Inflammatory macrophage treated with lipopolysaccharide for 4 hours (primary cell): ENCODE measurements at regions not wholly inside any gene's neighbourhood (a gene's known extent, or its start where the extent isn't known, plus 50 kb on each side); places are given as distances from the start of the nearest gene placed in this dataset.

ENCODE experiments used
- DNase-seq: peaks from one replicate; pipeline ENCODE4 v3.0.0-alpha.2; 2020

GRCh38 chr10:1968257-1969033 lies 231.1 kb upstream of the ADARB2 start:
- DNase-seq: no peak

- DNase-seq: no peak
Measured at GRCh38 chr10:1966712-1967376, 229.5 kb upstream of the ADARB2 start.

DNA sequence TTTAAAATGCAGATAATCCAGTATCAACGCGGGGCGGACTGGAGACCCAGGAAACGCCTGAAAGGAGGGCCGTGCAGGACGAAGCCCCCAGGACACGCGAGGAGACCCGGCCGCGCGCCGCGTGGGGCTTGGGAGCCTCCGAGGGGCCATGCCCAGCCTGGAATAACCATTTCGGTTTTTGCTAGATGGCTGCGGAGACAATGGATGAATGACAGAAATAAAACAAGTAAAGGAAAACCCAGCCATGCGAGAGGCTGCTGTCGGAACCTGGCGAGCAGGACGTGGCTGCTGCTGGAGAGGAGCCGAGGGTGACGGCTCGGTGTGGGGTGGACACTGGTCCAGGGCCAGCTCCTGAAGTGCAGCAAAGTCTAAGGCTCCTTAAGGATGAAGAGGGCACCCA lies 227.2 kb upstream of the ADARB2 start:
- no peak for DNase-seq

- no peak for DNase-seq
Measured at GRCh38 chr10:1963341-1963740, 226.0 kb upstream of the ADARB2 start.

DNA sequence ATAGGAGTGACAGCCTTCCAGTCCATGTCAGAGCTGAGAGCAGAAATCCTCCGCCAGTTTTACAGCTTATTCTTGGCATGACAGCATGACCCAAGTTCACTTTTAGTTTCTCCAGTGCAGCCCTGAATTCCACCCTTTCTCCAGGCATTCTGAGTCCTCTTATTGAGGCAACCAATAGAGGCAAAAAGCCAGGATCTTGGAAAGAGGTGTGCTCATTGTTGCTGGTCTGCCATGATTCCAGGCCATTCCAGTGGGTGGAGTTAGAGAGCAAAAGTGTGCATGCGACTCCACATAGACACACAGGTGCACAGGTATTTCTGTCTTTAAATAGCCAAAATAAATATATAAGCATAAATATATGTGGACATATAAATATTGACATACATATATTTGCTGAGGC lies 224.7 kb upstream of the ADARB2 start:
- DNase-seq: no peak

- DNase-seq: no peak
Measured at GRCh38 chr10:1960982-1961381, 223.7 kb upstream of the ADARB2 start.

DNA sequence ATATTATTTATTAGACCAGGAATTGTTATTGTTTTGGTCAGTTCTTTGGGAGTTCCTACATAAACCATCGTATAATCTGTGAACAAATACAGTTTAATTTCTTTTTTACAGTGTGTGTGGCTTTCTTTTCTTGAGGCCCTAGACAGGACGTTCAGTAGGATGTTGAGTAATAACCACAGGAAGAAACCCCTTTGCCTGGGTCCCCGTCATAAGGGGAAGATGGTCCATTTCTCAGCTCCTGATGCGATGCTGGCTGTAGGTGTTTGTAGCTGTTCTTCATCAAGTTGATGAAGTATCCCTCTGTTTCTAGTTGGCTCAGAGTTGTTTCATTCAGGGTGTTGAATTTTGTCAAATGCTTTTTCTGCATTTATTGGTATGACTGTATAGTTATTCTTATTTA lies 219.7 kb upstream of the ADARB2 start:
- DNase-seq: no peak

- DNase-seq: no peak
Measured at GRCh38 chr10:1954300-1954699, 217.0 kb upstream of the ADARB2 start.

DNA sequence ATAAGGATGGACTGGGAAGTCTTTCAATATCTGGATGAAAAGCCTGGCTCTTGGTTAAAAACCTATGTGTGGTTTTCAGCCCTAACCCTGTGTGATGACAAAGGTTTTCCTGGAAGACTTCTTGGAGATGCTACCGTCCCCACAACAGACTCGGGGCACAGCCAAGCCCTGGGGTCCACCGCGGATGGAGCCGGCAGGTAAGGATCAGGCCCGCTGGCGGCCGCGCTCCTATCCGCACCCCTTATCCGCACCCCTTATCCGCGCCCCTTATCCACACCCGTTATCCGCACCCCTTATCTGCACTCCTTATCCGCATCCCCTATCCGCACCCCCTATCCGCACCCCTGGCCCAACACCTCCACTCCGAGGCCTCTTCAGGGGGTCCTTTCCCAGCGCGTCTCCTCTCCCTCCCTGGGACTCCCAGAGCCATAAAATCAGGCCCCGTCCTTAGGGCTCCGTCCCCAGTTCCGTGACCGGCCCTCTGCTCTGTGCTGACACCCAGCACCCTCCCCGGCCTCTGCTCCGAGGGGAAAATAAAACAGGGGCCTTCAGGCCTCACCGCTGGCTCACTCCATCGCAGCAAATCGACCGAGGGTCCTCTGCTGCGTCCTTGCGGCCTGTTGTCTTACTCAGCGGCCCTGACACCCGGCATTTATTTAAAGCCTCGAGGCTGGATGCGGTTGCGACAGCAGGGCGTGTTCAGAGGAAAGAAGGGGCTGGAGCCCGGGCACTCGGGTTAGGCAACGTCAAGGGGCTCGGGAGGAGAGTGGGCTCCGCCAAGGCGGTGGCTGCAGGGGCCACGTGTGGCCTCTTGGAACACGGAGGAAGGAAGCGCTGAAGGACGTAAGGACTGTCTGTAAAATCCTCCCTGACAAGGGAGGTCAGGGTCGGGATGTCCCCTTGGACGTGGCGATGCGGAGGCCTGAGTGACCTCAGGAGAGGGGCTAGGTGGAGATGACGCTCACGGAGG lies 215.1 kb upstream of the ADARB2 start:
- DNase-seq: no peak

DNA sequence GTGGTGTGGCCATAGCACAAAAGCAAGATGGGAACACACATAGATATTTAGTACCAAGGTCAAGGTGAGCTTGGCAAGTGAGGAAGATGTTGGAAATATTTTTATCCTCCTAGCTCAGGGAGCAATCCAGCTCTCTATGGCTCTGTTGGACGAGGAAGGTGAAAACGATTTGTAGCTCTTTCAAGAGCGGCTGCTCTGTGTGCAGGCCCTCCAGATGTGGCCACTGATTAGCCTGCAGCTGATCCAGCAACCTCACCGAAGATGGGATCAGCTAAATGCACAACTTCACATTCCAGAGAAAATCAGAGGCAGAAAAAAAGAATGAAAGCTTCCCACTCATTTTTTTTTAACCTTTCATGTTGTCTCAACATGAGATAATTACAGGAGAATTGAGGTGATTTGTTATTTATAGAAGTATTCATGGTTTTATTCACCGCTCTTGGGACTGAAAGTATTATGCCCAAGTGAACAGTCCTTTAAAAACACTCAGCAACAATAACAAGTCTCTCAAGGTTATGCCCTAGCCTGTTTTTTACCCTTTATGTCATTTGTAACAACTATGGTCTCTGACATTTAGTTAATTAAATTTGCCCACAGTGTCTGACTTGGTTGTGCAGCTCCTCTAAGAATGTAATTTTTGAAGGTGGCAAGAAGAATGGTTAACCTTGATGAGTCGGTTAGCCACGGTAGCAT lies 213.6 kb upstream of the ADARB2 start:
- DNase-seq: no peak

- no peak for DNase-seq
Measured at GRCh38 chr10:1947464-1948003, 210.2 kb upstream of the ADARB2 start.

GRCh38 chr10:1944487-1944886 lies 207.2 kb upstream of the ADARB2 start:
- no peak for DNase-seq

GRCh38 chr10:1942478-1942877 lies 205.2 kb upstream of the ADARB2 start:
- no peak for DNase-seq

DNA sequence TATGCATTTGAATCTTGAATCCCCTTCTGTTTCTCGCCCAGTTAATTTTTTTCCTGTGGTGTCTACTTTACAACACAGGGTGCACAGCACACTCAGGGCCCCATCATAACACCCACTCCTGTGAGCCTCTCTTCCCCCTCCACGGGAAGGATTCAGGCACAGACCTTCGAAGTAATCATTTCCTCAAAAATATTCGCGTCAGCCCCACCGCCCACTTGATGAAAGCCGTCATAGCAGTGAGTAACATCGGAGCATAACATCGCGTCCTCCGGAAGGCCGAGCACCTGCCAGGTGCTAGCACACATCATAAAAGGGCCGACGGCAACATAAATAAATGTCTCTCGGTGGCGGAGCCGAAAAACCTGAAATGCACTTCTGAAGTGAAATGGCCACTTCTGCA lies 201.7 kb upstream of the ADARB2 start:
- DNase-seq: peak; percentile 56

GRCh38 chr10:1938317-1938716 lies 201.0 kb upstream of the ADARB2 start:
- peak; percentile 3 for DNase-seq

DNA sequence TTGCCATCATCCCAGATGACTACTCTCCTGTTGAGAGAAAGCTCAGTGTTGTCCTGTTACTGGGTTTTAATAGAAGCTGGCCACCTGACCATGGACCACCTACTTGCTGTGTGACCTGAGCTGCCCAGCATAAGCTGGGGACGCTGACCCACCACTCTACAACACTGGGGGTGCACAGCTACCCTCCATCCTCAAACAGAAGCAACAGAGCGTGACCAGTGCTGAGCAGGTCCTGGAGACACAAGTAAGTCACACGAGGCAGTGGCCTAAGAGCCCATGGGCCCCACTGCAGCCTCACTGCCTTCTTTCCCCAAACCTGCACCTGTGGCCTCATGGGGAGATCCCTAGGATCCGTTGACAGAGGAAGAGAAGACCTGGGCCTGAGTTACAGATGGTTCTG lies 198.6 kb upstream of the ADARB2 start:
- DNase-seq: no peak

GRCh38 chr10:1933215-1933614 lies 195.9 kb upstream of the ADARB2 start:
- no peak for DNase-seq

DNA sequence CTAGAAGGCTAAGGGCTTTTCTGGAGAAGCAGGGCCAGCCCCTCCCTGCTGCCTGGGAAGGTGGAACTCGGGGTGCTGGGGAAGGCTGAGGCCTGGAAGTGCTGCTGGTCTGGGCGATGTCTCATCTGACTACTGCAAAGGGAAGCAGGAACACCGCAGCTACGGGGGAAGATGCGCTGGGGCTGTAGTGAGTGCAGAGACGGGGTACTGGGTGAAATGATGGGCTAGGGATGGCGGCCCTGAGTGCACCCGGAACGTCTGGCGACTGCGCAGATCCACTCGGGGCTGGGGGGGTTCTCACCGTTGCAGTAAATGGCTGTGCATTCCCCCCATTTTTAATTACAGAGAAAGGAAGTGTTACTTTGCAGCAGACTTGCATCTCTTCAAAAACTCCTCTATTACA lies 195.4 kb upstream of the ADARB2 start:
- DNase-seq: no peak

- peak; percentile 54 for DNase-seq
Measured at GRCh38 chr10:1928606-1929005, 191.3 kb upstream of the ADARB2 start.

DNA sequence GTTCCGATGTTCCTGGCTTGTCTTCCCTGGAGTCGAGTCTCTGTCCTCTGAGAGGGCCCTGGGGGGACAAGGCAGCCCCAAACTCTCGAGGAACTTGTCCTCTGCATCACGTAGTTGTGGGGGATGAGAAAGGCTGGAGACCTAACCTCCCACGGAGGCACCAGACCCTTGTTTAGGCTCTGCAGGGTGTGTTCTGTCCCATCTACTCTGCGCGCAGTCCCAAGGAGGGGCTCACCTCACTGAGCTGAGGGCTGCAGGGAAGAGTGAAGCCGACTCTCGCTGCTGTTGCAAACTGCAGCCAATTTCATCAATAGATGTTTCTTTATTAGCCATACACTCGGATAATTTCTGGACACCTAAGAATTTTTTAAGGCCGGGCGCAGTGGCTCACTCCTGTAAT lies 186.7 kb upstream of the ADARB2 start:
- DNase-seq: no peak

DNA sequence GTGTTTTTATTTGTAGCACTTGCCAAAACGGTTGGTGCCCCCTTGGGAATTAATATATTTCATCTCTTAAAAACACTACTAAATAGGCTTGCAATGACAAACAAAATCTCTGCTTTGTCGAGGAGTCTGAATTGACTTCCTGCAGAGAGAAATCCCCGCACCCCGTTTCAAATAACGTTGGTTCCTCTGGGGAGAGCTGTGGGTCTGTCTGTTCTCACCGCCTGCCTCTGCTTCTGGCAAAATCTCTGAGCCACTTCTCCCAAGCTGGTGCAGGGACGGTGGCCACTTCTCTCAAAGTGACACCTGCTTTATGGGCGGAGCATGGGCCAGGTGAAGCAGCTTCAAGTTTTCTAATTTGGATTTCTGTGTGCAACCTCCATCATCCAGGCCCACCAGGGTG lies 186.3 kb upstream of the ADARB2 start:
- no peak for DNase-seq

DNA sequence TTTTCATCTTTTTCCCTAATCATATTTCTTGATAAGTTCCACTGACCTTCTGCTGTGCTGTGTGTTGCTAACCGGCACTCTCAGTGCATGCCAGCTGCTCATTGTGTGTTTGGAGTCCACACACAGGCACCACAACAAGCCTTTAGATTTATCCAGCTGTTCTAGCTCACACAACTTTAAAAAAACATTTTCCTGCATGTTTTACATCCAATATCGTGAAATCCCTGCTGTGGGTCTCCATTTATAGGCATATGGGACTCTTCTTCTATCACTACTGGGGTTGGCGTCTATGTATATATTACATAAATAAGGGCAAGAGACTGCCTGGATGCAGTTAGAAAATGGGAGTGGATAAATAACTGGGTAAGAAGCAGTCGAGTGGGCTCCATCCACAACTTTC lies 183.6 kb upstream of the ADARB2 start:
- DNase-seq: no peak

- DNase-seq: no peak
Measured at GRCh38 chr10:1920127-1920526, 182.8 kb upstream of the ADARB2 start.
